NCI-H2196 treated with DMSO at 0.1 percent for 48 hours (cell line): ENCODE measurements at regions not wholly inside any gene's neighbourhood (a gene's known extent, or its start where the extent isn't known, plus 50 kb on each side); places are given as distances from the start of the nearest gene placed in this dataset.
"Not testable (repeated sequence)": the region's sequence is repeated elsewhere in the genome, so short reads cannot be mapped to it uniquely, and the experiment has no call there.

ENCODE experiments used
- DNase-seq: peaks from one replicate; lab custom pipeline; 2025; ENCODE audit not compliant: unreplicated experiment; lab: John Stamatoyannopoulos, UW

- DNase-seq = no peak
Measured at GRCh38 chr17:33989361-33990148, 265.5 kb upstream of the CCL2 start.

- no peak for DNase-seq
Measured at GRCh38 chr17:33990943-33991706, 264.0 kb upstream of the CCL2 start.

- no peak for DNase-seq
Measured at GRCh38 chr17:33992113-33992512, 263.0 kb upstream of the CCL2 start.

- DNase-seq = no peak
Measured at GRCh38 chr17:34000639-34001038, 254.4 kb upstream of the CCL2 start.

GRCh38 chr17:34001246-34001645 is 253.8 kb upstream of the CCL2 start:
- DNase-seq = no peak

GRCh38 chr17:34006126-34006525 is 249.0 kb upstream of the CCL2 start:
- no peak for DNase-seq

- no peak for DNase-seq
Measured at GRCh38 chr17:34008125-34008524, 247.0 kb upstream of the CCL2 start.

- DNase-seq = no peak
Measured at GRCh38 chr17:34009912-34010311, 245.2 kb upstream of the CCL2 start.

- no peak for DNase-seq
Measured at GRCh38 chr17:34010534-34010933, 244.6 kb upstream of the CCL2 start.

- DNase-seq = no peak
Measured at GRCh38 chr17:34011599-34011998, 243.5 kb upstream of the CCL2 start.

- no peak for DNase-seq
Measured at GRCh38 chr17:34012709-34013375, 242.2 kb upstream of the CCL2 start.

GRCh38 chr17:34015253-34015652 is 239.8 kb upstream of the CCL2 start:
- no peak for DNase-seq

- DNase-seq = no peak
Measured at GRCh38 chr17:34024386-34024785, 230.7 kb upstream of the CCL2 start.

- no peak for DNase-seq
Measured at GRCh38 chr17:34024806-34025551, 230.1 kb upstream of the CCL2 start.

GRCh38 chr17:34030601-34031000 is 224.5 kb upstream of the CCL2 start:
- not testable (repeated sequence) for DNase-seq

GRCh38 chr17:34032305-34032704 is 222.8 kb upstream of the CCL2 start:
- DNase-seq = not testable (repeated sequence)

GRCh38 chr17:34038786-34039185 is 216.3 kb upstream of the CCL2 start:
- not testable (repeated sequence) for DNase-seq

GRCh38 chr17:34039213-34039612 is 215.9 kb upstream of the CCL2 start:
- not testable (repeated sequence) for DNase-seq

GRCh38 chr17:34039759-34040555 is 215.1 kb upstream of the CCL2 start:
- DNase-seq = not testable (repeated sequence)

- DNase-seq = no peak
Measured at GRCh38 chr17:34045990-34046389, 209.1 kb upstream of the CCL2 start.
